ENCODE measurements at regions not wholly inside any gene's neighbourhood (a gene's known extent, or its start where the extent isn't known, plus 50 kb on each side); places are given as distances from the start of the nearest gene placed in this dataset.

GRCh38 chr9:13529321-13530104 is 250.0 kb upstream of the MPDZ start:
- Histone ChIP-seq H4K20me1 (ENCODE audit: control insufficient read depth, extremely low read depth, insufficient read depth, low read length) (no peaks in the 10 kb centered on the region), H3K9me3 (ENCODE audit: control insufficient read depth, insufficient read depth, low read depth, low read length) (no peaks in the 10 kb centered on the region)
- TF ChIP-seq CTCF (conservative IDR thresholded peaks at IDR 0.05 in 1 of 2, IDR thresholded peaks at IDR 0.05 in 1 of 2; ENCODE audit: low read depth in 1 of 2, low read length in 2 of 2), result no peak
- TF ChIP-seq EZH2 (IDR thresholded peaks at IDR 0.05; ENCODE audit: low read length, missing control alignments), result no peak

GRCh38 chr9:13524245-13524644 is 244.8 kb upstream of the MPDZ start:
- Histone ChIP-seq H3K9ac (ENCODE audit: insufficient read depth, low read length) (no peak overlapping the region), H3K4me1 (ENCODE audit: control insufficient read depth, extremely low read depth, insufficient read depth, low read length) (no peaks in the 10 kb centered on the region), H3K27ac (ENCODE audit: insufficient read depth, low read length) (no peak overlapping the region), H4K20me1 (ENCODE audit: control insufficient read depth, extremely low read depth, insufficient read depth, low read length) (no peaks in the 10 kb centered on the region), H3K4me3 (replicated peaks in 1 of 4; ENCODE audit: control extremely low read depth in 1 of 4, insufficient read depth in 1 of 4, low read depth in 3 of 4, low read length in 4 of 4) (no peak overlapping the region), H3K79me2 (ENCODE audit: control insufficient read depth, insufficient read depth, low read length) (no peaks in the 10 kb centered on the region), H3K4me2 (ENCODE audit: extremely low read depth, insufficient read depth, low read length) (no peak overlapping the region), H3K36me3 (ENCODE audit: control insufficient read depth, insufficient read depth, low read length) (no peaks in the 10 kb centered on the region), H3K9me3 (ENCODE audit: control insufficient read depth, insufficient read depth, low read depth, low read length) (no peaks in the 10 kb centered on the region), H2AFZ (ENCODE audit: low read length) (no peak overlapping the region), H3K27me3 (ENCODE audit: control insufficient read depth, insufficient read depth, low read length) (no peaks in the 10 kb centered on the region)
- peak; percentile 11 to 63 for DNase-seq (ENCODE audit: low read depth in 2 of 2)
- no peak for TF ChIP-seq EZH2 (IDR thresholded peaks at IDR 0.05; ENCODE audit: low read length, missing control alignments)
- TF ChIP-seq CTCF (conservative IDR thresholded peaks at IDR 0.05 in 1 of 2, IDR thresholded peaks at IDR 0.05 in 1 of 2; ENCODE audit: low read depth in 1 of 2, low read length in 2 of 2), result no peak

More at GRCh38 chr9:13529321-13530104, 250.0 kb upstream of the MPDZ start:
- no peaks in the 10 kb centered on the region for H3K36me3 ChIP-seq (ENCODE audit: control insufficient read depth, insufficient read depth, low read length)
- peak in 1 of 2 donors; percentile 39 for DNase-seq (ENCODE audit: low read depth in 2 of 2)
- no peak overlapping the region for H2AFZ ChIP-seq (ENCODE audit: low read length)
- H3K27ac ChIP-seq (ENCODE audit: insufficient read depth, low read length), result no peak overlapping the region
- no peaks in the 10 kb centered on the region for H3K79me2 ChIP-seq (ENCODE audit: control insufficient read depth, insufficient read depth, low read length)
- no peak overlapping the region for H3K4me3 ChIP-seq (replicated peaks in 1 of 4; ENCODE audit: control extremely low read depth in 1 of 4, insufficient read depth in 1 of 4, low read depth in 3 of 4, low read length in 4 of 4)
- no peaks in the 10 kb centered on the region for H3K4me1 ChIP-seq (ENCODE audit: control insufficient read depth, extremely low read depth, insufficient read depth, low read length)
- H3K4me2 ChIP-seq (ENCODE audit: extremely low read depth, insufficient read depth, low read length), result no peak overlapping the region
- H3K27me3 ChIP-seq (ENCODE audit: control insufficient read depth, insufficient read depth, low read length), result no peaks in the 10 kb centered on the region
- no peak overlapping the region for H3K9ac ChIP-seq (ENCODE audit: insufficient read depth, low read length)

GRCh38 chr9:13520069-13520468 is 240.6 kb upstream of the MPDZ start:
- peak; percentile 44 to 68 for DNase-seq (ENCODE audit: low read depth in 2 of 2)
- TF ChIP-seq EZH2 (IDR thresholded peaks at IDR 0.05; ENCODE audit: low read length, missing control alignments), result no peak

More at GRCh38 chr9:13520069-13520468, 240.6 kb upstream of the MPDZ start:
- Histone ChIP-seq H3K9me3 (ENCODE audit: control insufficient read depth, insufficient read depth, low read depth, low read length) (no peaks in the 10 kb centered on the region), H3K27me3 (ENCODE audit: control insufficient read depth, insufficient read depth, low read length) (no peaks in the 10 kb centered on the region), H3K4me2 (ENCODE audit: extremely low read depth, insufficient read depth, low read length) (no peak overlapping the region), H3K9ac (ENCODE audit: insufficient read depth, low read length) (no peak overlapping the region), H3K79me2 (ENCODE audit: control insufficient read depth, insufficient read depth, low read length) (no peaks in the 10 kb centered on the region), H3K27ac (ENCODE audit: insufficient read depth, low read length) (no peak overlapping the region), H3K36me3 (ENCODE audit: control insufficient read depth, insufficient read depth, low read length) (no peaks in the 10 kb centered on the region), H4K20me1 (ENCODE audit: control insufficient read depth, extremely low read depth, insufficient read depth, low read length) (no peaks in the 10 kb centered on the region), H3K4me1 (ENCODE audit: control insufficient read depth, extremely low read depth, insufficient read depth, low read length) (no peaks in the 10 kb centered on the region), H2AFZ (ENCODE audit: low read length) (no peak overlapping the region), H3K4me3 (replicated peaks in 1 of 4; ENCODE audit: control extremely low read depth in 1 of 4, insufficient read depth in 1 of 4, low read depth in 3 of 4, low read length in 4 of 4) (no peak overlapping the region)
